Tibial nerve (tissue), 4 donors: ENCODE measurements at regions not wholly inside any gene's neighbourhood (a gene's known extent, or its start where the extent isn't known, plus 50 kb on each side); places are given as distances from the start of the nearest gene placed in this dataset.

Experiments used
- EP300 ChIP-seq, 2 donors: sonication (generic); formaldehyde crosslinking; IDR thresholded peaks; one replicate each; pipeline ENCODE4 v1.6.1; 2017; ENCODE audit warnings: antibody characterized with exemption in 2 of 2, mild to moderate bottlenecking in 1 of 2
- POLR2A ChIP-seq, 2 donors: fragments of 450-650 bp; IDR thresholded peaks; one replicate each; pipeline ENCODE4 v1.6.1; 2017; ENCODE audit warnings: antibody characterized with exemption in 2 of 2, mild to moderate bottlenecking in 2 of 2, moderate library complexity in 2 of 2
- TF ChIP-seq, protein P1 (sequence below), 5 experiments: fragments of 200-600 bp in 3 of 5; fragments of 450-650 bp in 2 of 5; sonication (generic) in 3 of 5; IDR thresholded peaks; one replicate each; pipeline ENCODE4 v1.5.1; 2016 to 2019; ENCODE audit warnings: antibody characterized with exemption in 5 of 5, mild to moderate bottlenecking in 3 of 5, moderate library complexity in 2 of 5

DNA sequence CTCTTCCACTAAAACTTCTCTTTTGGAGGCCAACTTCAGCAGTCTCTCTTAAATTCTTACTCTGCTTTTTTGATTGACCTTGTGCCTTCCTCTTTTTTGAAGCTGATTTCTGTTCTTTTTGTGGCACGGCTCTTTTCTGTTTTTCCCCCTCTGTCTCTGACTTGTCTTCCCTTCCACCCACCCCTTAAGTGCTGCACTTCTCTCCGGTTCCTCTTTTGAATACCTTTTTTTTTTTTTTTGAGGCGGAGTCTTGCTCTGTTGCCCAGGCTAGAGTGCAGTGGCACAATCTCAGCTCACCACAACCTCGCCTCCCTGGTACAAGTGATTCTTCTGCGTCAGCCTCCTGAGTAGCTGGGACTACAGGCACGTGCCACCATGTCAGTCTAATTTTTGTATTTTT lies 211.9 kb downstream of the BLID start:
- TF ChIP-seq, protein P1, sequence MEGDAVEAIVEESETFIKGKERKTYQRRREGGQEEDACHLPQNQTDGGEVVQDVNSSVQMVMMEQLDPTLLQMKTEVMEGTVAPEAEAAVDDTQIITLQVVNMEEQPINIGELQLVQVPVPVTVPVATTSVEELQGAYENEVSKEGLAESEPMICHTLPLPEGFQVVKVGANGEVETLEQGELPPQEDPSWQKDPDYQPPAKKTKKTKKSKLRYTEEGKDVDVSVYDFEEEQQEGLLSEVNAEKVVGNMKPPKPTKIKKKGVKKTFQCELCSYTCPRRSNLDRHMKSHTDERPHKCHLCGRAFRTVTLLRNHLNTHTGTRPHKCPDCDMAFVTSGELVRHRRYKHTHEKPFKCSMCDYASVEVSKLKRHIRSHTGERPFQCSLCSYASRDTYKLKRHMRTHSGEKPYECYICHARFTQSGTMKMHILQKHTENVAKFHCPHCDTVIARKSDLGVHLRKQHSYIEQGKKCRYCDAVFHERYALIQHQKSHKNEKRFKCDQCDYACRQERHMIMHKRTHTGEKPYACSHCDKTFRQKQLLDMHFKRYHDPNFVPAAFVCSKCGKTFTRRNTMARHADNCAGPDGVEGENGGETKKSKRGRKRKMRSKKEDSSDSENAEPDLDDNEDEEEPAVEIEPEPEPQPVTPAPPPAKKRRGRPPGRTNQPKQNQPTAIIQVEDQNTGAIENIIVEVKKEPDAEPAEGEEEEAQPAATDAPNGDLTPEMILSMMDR (IDR thresholded peaks at IDR 0.05) = no peak
- TF ChIP-seq POLR2A (IDR thresholded peaks at IDR 0.05) = no peak
- no peak for TF ChIP-seq EP300 (IDR thresholded peaks at IDR 0.05)
